ENCODE measurements at regions not wholly inside any gene's neighbourhood (a gene's known extent, or its start where the extent isn't known, plus 50 kb on each side); places are given as distances from the start of the nearest gene placed in this dataset.
"Not testable (repeated sequence)": the region's sequence is repeated elsewhere in the genome, so short reads cannot be mapped to it uniquely, and the experiment has no call there.

DNA sequence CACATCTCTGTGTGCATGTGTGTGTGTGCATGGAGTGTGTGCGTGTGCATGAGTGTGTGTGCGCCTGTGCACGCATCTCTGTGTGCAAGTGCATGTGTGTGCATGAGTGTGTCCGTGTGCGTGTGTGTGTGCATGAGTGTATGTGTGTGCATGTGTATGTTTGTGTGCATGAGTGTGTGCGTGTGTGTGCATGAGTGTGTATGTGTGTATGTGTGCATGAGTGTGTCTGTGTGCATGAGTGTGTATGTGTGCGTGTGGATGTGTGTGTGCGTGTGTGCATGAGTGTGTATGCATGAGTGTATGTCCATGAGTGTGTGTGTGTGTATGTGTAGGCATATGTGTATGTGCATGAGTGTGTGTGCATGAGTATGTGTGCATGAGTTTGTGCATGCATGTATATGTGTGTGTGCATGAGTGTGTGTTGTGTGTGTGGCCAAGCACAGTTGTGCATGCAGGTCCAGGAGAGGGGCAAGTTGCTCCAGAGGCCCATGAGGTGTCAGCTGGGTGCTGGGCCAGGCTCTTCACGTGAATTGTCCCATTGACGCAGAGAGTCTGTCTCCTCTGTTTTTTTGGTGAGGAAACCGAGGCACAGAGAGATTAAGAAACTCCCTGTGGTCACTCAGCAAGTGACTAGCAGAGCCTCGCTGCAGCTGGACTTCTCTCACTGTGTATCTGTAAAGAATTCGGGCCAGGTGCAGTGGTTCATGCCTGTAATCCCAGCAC, 75.5 kb downstream of the ASB1 start:
- DNase-seq (ENCODE audit: low spot score) = no peak

DNA sequence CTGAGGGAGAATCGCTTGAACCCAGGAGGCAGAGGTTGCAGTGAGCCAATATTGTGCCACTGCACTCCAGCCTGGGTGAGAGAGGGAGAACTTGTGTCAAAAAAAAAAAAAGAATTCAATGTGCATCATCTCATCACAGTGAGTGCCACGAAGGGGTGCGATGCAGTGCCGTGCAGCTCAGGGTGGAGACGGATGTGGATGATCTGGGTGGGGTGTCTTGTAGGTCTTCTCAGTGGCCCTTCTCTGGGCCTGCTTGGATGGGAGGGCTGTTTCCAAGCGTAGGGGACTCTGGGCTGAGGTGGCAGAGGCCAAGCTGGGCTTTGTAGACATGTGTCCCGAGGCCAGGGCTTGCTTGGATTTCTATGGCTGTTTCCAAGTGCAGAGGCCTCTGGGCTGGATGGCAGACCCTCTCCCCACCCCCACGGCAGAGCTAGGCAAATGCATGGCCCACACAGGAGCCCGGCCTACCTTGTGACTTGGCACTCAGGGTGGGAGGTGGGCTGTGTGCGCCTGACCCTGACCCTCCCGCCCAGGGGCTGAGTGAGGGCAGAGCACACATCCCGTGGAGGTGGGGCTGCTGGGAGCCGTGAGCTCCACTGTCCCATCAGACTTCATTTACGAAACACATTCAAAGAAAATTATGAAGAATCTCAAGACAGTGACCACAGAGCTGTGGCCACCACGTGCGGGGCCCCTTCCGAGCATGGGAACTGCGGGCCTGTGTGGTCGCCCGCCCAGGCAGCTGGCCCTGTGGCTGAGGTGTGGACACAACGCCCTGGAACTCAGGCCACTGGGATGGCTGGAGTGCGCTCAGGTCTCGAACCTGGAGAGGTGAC, 76.4 kb downstream of the ASB1 start:
- DNase-seq (ENCODE audit: low spot score) = no peak

DNA sequence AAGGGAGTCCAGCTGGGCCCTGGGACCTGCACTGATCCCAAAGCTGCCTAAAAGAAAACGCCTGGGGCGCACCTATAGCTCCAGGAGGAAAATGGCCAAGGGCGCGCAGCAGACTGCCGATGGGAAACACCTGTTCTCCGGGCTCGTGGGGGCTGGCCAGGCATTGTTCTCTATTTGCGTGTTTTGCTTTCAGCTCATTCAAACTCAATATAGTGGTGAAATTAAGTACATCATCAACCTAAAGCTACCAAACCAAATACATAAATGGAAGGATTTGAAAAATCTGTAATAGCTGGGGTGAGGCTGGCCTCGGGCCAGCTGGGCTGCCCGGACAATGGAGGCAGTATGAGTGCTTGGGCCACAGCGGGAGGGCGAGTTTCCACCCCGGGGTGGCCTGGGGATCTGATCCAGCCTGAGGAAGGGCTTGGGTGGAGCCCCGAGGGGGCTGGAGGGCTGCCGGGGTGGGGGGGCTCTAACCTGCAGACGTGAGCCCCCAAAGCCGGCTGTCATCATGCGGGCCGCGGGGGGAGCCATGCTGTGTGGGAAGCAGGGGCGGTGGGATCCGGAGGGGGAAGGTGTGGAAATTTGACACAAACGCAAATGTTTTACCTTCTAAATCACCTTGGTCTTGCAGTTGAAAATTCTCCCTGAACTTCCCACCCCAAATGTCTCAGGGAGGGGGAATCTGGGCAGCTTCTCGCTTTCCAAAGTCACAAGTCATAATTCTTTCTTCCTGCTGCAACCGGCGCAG, 77.6 kb downstream of the ASB1 start:
- no peak for DNase-seq (ENCODE audit: low spot score)

DNA sequence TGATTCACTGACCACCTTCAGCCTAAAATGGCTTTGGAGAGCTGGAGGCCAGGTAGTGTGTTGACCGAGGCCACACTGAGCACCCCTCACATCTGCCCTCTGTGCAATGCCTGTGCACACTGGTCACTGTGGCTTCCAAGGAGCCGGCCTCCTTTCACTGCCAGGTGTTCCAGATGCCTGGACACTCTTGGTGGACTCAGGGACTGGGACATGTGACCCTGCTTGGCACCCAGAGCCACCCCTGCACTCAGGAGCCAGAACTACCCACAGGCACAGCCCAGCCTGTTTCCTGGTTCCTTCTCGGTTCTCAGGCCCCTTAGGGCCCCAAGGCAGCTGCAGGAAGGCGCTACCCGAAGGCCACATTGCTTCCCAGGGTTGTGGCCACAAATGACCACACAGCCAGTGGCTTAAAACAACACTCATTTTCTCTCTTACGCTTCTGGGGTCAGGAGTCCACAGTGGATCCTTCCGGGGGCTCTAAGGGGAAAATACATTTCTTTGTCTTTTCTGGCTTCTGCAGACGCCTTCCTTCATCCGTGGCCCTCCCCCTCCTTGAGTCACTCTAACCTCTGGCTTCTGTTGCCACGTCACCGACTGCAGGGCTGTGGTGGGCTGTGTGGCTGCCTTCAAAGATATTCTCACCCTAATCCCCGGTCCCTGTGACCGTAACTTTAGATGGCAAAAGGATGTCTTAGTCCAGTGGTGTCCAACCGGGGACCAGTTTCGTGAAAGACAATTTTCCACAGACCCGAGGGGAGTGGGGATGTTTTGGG, 78.6 kb downstream of the ASB1 start:
- no peak for DNase-seq (ENCODE audit: low spot score)

DNA sequence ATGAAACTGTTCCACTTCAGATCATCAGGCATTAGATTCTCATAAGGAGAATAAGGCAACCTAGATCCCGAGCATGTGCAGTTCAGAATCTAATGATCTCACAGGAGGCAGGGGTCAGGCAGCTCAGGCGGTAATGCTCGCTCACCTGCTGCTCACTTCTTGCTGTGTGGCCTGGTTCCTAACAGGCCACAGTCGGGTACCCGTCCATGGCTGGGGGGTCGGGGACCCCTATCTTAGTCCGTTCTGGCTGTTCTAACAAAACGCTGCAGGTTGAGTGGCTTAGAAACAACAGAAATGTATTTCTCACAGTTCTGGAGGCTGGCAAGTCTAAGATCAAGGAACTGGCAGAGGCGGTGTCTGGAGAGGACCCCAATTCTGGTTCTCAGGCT, 79.2 kb downstream of the ASB1 start:
- DNase-seq (ENCODE audit: low spot score) = no peak

DNA sequence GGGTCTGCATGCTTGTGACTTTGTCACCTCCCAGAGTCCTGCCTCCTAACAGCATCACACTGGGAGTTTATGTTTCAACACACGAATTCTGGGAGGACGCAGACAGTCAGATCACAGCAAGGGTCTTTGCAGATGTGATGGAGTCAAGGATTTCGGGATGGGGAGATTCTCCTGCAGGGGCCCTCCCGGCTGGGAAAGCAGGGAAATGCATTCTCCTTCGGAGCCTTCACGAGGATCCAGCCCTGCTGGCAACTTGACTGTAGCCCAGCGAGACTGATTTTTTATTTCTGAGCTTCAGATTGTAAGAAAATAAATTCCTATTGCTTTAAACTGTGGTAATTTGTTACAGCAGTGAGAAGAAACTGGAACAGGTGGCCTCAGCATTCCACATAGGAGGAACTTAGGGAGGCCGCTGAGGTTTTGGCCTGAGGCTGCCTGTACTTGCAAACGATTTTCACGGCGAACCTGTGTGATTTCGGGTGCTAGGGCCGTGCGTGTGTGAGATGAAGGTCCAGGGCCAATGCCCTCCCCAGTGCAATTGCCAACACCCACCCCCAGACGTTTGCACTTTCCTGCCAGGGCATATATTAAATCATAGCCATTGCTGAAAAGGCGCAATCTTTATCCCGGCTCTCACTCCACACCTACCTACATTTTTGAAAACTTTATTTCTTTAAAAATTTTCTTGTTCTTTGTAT, 79.8 kb downstream of the ASB1 start:
- DNase-seq (ENCODE audit: low spot score) = no peak

DNA sequence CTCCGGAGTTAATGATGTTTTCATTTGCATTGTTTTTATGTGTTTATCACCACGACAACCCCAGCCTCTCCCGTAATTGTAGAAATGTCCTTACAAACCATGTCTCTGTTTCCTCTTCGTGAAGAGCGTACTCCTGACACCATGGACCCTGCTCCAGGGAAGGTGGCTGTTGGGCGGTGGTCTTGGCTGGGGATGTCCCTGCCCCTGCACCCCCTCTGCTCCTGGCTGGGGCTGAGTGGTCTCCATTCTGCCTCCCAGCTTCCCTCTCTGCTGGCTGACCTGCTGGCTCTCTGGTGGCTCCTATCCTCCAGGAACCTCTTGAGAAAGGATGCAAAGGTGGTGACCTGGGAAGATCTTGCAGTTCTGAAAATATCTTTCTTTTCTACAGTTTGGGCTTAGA, 81.1 kb downstream of the ASB1 start:
- DNase-seq (ENCODE audit: low spot score) = no peak

DNA sequence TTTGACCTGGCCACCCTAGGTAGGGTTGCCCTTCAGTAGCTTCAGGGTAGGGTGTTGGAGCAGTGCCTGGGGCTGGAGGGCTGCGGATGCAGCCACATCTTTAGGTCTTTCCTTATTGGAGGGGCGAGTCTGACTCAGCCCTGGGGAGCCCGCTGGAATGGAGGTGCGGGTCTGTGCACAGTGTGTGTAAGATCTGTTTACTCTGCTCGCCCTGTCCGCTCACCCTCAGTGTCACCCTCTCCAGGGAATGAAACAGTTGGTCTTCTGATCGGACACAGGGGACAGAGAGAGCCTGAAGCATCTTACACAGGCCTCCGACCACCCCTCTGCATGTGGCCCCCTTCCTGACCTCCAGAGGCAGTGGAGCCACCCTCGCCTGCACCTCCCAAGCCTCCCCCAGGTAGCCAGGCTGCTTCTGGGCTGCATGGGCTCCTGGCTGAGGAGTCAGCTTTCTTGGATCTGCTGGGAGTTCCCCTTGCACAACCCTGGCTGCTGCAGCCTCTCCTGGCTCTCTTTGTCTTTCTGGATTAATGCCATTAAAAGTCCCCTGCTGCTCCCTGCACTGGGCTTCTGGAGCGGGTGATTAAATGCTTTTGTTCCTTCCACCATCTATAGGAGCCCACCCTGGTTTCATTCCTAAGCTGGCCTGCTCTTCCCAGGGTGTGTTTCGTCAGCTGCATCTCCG, 82.6 kb downstream of the ASB1 start:
- DNase-seq (ENCODE audit: low spot score) = peak; percentile 31

DNA sequence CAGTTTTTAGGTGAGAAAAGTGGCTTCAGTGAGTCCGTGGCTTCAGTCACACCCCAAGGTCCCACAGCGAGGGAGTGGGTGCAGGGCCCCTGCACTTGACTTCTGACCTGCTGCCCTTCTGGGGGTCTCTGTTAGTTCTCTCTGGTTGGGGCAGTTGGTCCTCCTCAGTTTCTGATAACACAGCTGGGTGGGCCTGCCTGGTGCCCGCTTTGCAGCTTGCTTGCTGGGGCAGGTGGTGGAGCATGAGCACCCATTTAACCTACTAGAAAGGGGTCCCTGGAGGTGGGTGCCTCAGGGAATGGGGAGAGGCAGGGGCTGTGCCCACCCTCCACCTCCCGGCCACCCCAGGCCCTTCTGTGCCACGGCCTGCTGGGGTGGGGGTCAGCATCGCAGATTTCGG, 83.2 kb downstream of the ASB1 start:
- no peak for DNase-seq (ENCODE audit: low spot score)

DNA sequence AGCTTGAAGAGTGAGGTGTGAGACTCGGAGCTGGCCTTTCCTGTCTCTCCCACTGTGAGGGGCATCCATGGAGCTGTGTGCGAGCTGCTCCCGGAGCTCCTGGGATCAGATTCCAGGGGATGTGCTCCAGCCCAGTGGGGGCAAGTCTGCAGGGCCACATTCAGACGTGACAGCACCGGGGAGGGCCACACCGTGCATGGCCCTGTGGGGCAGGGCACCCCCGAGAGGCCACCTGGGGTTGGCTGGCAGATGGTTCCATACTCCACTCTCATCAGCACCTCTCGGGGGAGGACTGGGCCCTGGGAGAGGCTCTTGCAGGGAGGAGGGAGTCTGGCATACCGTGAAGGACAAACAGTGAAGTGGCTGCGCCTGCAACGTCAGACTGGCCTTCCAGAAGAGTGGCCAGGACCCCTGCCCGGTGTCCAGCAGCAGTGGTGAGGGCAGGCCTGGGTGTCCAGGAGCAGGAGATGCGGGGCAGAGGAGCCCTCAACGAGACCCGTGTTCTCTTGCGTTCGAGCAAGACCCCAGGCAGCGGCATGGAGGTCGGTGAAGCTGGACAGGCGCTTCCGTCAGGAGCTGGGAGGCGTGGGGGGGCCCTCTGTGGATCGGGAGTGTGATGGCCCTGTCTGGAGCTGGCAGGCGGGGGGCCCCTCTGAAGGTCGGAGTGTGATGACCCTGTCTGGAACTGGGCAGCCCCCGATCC, 84.3 kb downstream of the ASB1 start:
- no peak for DNase-seq (ENCODE audit: low spot score)

DNA sequence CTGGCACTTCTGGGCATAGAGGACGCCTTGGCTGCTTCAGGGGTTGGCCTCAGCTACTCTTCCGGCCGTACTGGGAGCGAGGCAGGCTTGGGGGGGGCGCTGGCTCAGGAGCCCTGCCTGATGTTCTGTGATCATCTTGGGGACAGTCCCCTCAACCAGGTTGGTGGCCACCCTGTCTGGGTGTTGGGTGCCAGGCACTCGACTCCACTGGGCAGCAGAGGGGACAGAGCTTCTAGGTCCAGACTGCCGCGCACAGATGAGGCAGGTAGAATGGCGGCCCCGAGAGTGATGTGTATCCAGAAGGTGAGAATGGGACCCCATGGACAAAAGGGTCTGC, 84.9 kb downstream of the ASB1 start:
- DNase-seq (ENCODE audit: low spot score) = no peak

DNA sequence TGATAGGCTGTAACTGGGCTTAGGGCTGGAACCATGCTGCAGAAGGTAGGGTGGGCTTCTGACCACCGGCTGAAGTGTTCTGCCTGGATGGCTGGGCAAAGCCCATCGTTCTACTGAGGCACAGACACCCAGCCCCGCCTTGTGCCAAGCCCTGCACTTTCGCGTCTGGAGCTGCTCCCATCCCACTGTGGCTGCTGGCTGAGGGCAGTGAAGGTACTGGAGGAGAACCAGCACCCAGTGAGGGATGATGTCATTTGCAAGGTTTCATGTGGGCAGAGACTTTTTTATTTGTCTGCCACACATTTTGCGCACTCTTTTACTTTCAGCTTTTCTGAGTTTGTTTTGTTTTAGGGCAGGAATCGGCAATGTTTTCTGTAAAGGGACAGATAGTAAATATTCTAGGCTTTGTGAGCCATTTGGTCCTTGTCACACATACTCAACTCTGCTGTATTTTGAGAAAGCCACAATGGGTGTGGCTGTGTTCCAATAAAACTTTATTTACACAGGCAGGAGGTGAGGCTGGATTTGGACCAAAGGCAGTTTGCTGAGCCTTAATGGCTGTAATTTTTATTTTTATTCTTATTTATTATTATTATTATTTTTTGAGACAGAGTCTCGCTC, 85.6 kb downstream of the ASB1 start:
- DNase-seq (ENCODE audit: low spot score) = no peak

DNA sequence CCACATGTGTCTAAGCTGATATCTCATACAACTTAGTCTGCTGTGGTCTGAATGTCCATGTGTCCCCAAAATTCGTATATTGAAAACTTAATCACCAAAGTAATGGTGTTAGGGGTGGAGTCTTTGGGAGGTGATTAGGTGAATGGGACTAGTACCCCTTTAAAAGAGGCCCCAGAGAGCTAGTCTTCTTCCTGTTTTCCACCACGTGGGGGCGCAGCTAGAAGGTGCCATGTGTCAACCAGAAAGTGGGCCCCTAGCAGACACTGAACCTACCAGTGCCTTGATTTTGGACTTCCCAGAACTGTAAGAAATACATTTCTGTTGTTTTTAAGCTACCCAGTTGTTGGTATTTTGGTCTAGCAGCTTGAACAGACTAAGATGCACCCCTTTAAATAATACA, 86.6 kb downstream of the ASB1 start:
- DNase-seq (ENCODE audit: low spot score) = peak; percentile 52

DNA sequence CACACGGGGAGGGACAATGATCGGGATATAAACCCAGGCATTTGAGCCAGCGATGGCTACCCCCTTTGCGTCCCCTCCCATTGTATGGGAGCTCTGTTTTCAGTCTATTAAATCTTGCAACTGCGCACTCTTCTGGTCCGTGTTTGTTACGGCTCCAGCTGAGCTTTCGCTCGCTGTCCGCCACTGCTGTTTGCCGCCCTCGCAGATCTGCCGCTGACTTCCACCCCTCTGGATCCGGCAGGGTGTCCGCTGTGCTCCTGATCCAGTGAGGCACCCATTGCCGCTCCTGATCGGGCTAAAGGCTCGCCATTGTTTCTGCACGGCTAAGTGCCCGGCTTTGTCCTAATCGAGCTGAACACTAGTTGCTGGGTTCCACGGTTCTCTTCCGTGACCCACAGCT, 87.3 kb downstream of the ASB1 start:
- DNase-seq (ENCODE audit: low spot score) = not testable (repeated sequence)

DNA sequence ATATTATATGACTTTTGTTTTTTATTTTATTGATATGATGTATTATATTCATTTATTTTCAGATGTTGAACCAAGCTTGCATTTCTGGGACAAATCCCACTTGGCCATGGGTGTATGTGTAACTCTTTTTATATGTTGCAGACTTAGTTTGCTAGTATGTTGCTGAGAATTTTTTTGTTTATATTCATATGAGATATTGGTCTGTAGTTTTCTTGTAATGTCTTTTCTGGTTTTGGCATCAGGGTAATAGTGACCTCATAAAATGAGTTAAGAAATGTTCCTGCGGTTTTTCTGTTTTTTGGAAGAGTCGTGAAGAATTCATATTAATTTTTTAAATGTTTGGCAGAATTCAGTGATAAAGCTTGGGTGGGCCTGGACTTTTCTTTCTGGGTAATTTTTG, 88.7 kb downstream of the ASB1 start:
- DNase-seq (ENCODE audit: low spot score) = no peak

DNA sequence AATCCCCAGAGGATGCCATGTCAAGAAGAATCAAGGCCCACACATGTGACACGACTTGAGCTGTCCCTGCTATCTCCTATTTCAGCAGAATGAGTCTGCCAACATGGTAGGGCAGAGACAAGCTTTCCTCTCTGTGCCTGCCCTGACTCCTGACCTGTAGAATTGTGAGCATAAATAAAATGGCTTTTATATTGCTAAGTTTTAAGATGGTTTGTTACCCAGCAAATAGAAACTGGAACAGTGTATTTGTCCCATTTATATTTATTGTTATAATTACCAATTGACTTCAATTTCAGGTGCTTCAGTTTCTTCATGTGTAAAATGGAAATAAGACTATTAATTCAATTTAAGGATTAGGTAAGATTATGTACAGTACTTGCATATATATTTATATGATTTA, 90.5 kb downstream of the ASB1 start:
- DNase-seq (ENCODE audit: low spot score) = no peak

DNA sequence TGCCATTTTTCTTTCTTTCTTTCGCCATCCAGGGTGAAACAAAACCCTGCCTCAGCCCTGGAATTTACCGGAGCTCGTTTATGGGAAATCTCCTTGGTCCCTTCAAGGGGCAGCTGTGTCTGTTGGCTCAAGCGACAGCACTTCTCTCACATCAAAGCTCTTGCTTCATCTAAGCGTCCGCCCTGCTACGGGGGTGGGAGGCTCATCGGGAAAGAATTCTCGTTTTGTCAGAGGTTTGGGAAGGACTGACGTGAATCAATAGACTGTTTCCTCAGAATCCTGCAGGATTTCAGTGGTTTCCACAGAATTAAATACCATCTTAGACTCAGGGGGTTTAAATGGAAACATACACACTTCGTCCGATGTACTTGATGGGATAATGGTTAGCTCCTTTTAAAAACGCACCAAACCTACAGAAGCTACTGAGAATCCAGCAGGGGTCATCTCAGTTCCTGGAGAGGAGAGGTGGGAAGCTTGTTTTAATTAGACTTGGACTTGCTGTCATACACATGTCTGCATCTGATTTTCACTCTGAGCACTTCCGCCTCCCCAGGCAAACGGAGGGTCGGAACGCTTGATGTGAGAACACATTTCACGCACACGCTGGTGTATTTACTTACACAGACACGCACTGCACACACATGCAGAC, 91.6 kb downstream of the ASB1 start:
- no peak for DNase-seq (ENCODE audit: low spot score)

DNA sequence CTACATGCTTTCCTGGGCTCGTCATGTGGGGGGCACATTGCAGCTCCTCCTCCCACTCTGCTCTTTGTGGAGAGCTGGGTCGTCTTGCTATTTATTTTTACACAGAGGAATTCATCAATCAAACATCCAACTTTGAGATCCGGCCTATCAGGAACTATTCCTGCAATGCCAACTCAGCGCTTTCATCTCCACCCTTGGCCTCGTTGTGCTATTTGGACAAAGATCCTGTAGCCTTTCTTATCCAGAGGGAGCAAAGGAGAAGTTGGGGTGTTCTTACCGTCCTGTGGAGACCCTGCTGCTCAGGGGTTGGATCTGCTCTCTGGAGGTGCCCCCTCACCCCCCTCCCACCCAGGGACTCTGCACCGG, 92.1 kb downstream of the ASB1 start:
- no peak for DNase-seq (ENCODE audit: low spot score)

DNA sequence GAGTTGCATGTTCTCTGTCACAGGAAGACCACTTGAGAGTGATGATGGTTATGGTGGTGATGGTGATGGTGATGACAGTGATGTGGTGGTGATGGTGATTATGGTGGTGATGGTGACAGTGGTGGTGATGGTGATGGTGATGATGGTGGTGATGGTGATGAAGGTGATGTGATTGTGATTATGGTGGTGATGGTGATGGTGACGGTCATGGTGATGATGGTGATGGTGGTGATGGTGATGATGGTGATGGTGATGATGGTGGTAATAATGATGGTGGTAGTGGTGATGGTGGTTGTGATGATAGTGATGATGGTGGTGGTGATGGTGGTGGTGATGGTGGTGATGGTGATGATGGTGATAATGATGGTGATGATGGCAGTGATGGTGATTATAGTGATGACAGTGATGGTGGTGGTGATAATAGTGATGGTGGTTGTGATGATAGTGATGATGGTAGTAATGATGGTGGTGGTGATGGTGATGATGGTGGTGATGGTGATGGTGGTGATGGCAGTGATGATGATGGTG, 93.7 kb downstream of the ASB1 start:
- DNase-seq (ENCODE audit: low spot score) = no peak

Measured in A172 (cell line).